ENCODE measurements at regions not wholly inside any gene's neighbourhood (a gene's known extent, or its start where the extent isn't known, plus 50 kb on each side); places are given as distances from the start of the nearest gene placed in this dataset.

DNA sequence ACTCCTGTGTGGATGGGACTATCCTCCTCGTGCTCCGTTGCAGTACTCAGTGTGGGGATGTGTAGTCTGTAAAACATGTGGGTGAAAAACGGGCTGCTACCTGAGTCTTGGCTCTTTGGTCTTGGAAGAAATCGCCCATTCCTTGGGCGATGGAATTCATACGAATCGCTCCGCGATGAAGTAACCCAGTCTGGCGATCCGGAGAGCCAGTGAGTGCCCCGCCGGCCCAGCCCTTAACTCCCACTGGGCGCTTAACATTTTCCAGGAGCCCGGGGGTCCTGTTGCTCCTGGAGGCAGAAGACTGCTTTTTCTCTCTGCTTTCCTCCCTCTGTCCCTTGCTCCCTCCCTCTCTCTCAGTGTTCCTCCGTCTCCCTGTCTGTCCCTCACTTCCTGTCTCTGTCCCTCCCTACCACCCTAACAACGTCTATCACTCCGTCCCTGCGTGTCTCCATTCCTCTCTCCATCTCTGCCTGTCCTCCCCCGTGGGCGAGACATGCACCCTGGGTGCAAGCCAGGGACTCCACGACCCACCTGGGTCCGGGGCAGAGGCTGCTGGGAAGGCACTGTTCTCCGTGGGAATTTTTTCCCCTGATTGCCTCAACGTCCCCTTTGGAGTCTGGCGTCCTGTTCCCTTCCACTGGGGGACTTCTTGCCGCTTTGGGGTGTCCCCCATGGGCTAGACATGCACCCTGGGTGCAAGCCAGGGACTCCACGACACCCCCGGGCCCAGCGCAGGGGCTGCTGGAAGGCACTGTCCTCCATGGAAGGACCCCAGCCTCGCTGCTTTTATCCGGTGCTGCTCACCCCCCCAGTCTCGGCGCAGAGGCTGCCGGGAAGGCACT, 188.6 kb downstream of the ALG10 start:
- TF ChIP-seq ZNF460 (CRISPR knock-in tag; IDR thresholded peaks at IDR 0.05; ENCODE audit: borderline replicate concordance) (no peak), ZNF780A (CRISPR knock-in tag; IDR thresholded peaks at IDR 0.05) (no peak), LCORL (IDR thresholded peaks at IDR 0.05) (no peak), LCORL (CRISPR knock-in tag; IDR thresholded peaks at IDR 0.05) (no peak), HOXA3 (CRISPR knock-in tag; IDR thresholded peaks at IDR 0.05) (no peak), SKI (IDR thresholded peaks at IDR 0.05; ENCODE audit: partially characterized antibody) (no peak), RFX5 (IDR thresholded peaks at IDR 0.05; ENCODE audit: low read depth, low read length) (no peak), THAP11 (CRISPR knock-in tag; IDR thresholded peaks at IDR 0.05) (no peak), HDAC6 (IDR thresholded peaks at IDR 0.05; ENCODE audit: low read depth, low read length) (no peak)
- TF ChIP-seq, protein P1, sequence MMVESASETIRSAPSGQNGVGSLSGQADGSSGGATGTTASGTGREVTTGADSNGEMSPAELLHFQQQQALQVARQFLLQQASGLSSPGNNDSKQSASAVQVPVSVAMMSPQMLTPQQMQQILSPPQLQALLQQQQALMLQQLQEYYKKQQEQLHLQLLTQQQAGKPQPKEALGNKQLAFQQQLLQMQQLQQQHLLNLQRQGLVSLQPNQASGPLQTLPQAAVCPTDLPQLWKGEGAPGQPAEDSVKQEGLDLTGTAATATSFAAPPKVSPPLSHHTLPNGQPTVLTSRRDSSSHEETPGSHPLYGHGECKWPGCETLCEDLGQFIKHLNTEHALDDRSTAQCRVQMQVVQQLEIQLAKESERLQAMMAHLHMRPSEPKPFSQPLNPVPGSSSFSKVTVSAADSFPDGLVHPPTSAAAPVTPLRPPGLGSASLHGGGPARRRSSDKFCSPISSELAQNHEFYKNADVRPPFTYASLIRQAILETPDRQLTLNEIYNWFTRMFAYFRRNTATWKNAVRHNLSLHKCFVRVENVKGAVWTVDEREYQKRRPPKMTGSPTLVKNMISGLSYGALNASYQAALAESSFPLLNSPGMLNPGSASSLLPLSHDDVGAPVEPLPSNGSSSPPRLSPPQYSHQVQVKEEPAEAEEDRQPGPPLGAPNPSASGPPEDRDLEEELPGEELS (CRISPR knock-in tag; IDR thresholded peaks at IDR 0.05), result no peak

Data from HepG2 (cell line).